GM18951 (cell line): ENCODE measurements at regions not wholly inside any gene's neighbourhood (a gene's known extent, or its start where the extent isn't known, plus 50 kb on each side); places are given as distances from the start of the nearest gene placed in this dataset.

Experiments used
- POLR2A ChIP-seq: IDR thresholded peaks from 4 replicates; pipeline ENCODE4 v1.6.1; 2011; ENCODE audit warnings: mild to moderate bottlenecking; ENCODE audit not compliant: insufficient read length, insufficient read depth; ENCODE audit errors: extremely low read depth
- in situ Hi-C: fragments of 300-500 bp; cut with MboI; formaldehyde crosslinking; loops from one replicate; pipeline ENCODE4 v1.12.0; 2022; ENCODE audit warnings: low sequenced_read_pairs, mixed read lengths, inconsistent platforms; ENCODE audit not compliant: unreplicated experiment

- in situ Hi-C loops, result no loop called here
- no peak for TF ChIP-seq POLR2A
These were observed 289.1 kb upstream of the CFAP20DC start for GRCh38 chr3:59338934-59339333.

DNA sequence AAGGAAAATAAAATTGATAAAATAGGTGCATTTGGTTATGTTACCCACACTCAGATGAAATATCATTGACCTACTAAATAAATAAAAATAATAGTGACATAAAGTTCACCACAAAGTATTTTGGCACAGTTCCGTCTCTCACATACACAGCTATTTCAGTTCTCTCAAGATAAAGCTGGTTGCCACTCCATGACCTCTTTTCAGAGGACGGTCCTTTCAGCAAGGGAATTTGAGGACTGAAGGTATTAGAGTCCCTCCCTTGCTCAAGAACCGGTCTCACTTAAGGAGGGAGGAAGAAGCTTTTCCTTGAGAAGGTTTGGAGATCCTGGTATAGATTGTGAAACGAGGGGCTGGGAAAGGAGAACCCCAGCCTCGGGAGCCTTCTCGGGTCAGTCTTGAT, 285.5 kb upstream of the CFAP20DC start:
- no peak for TF ChIP-seq POLR2A
- in situ Hi-C loops, result no loop called here

- no peak for TF ChIP-seq POLR2A
- in situ Hi-C loops, result no loop called here
These were observed 284.8 kb upstream of the CFAP20DC start for GRCh38 chr3:59334585-59334984.

GRCh38 chr3:59327376-59327808, 277.6 kb upstream of the CFAP20DC start:
- TF ChIP-seq POLR2A, result no peak
- in situ Hi-C loops, result no loop called here

DNA sequence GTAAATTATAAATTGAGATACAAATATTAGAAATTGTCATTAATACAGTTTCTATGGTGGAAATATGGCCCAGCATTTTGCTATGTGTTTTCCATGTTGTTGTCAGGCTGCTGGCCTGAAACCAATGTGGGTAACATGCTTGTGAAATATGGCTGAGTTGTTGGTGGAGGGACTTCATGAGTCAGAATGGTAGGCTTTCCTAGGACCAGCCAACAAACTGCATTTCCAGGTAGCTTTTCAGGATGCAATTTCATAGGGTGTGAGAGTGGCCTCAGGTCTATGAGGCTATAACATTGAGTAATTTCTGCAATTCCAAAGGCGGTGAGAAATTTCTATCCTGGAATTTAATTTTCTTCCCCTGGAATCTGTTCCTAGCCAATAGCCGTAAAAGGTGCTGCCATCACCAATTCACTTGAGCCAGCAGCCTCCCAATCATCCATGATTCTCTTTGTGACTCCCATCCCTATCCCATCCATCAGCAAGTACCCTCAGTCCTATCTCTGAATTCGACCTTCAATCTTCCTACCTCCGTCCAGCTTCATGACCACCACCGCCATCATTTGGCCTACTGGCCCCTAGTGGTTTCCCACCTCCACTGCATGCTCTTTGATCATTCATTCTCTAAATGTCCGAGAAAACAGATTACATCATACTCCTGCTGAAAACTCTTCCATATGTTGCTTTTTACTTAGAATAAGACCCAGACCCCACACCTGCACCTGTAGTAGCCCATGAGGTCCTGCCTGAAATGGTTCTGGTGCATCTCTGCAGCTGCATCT, 276.6 kb upstream of the CFAP20DC start:
- TF ChIP-seq POLR2A, result no peak

DNA sequence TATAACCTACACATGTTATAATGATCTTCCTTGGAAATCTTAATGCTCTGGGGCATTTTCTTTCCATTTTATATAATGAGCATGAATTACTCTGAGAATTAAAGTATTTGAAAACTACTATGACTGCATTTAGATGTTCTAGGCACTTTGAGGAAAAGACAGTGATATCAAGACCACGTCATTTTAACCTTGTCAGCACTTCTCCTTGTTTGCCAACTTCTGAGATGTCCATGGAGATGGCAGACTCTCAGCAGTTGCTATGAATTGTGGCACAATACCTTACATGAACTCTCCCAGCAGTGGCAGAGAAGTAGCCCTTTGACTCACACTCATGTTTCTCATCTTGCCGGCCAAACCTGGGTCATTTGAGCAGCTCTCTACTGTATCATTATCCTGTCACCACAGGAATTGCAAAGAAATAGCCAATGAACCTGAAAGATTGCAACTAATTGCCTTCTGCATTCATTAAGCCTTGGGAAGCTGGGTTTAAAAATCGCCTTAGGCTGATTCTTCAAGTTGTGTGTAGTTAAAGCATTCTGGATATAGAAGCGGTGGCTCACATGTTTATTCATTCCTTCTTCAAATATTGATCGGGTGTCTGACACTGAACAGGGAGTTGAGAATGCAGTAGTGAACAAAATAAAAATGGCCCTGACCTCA, 272.2 kb upstream of the CFAP20DC start:
- in situ Hi-C loops, result loop anchor here (25.0 kb wide), 1 partner anchor 540 kb away; no protein-coding TSS in a partner anchor
- no peak for TF ChIP-seq POLR2A

More for the DNA sequence above, 276.6 kb upstream of the CFAP20DC start:
- in situ Hi-C loops, result no loop called here

- TF ChIP-seq POLR2A, result no peak
- in situ Hi-C loops, result loop anchor here (25.0 kb wide), 1 partner anchor 542 kb away; no protein-coding TSS in a partner anchor
These were observed 270.3 kb upstream of the CFAP20DC start for GRCh38 chr3:59320080-59320479.

DNA sequence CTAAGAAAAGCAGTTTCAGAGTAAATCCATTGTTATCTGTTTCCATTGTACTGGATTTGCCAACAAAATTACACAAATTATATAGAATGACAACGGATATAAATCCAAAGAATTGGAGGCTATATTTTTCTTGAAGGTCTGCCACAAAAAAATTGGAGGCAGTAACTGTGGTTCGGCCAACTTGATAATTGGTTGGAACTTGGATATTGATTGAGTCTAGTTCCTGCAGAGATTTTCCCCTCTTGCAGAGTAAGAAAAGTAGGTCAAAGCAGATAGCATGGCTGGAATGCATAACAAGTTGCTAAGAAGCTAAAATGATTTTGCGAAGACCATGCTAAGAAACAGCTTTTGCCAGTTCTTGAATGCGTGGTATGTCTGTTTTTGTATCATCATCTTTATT, 269.6 kb upstream of the CFAP20DC start:
- in situ Hi-C loops, result loop anchor here (25.0 kb wide), 1 partner anchor 543 kb away; no protein-coding TSS in a partner anchor

GRCh38 chr3:59318881-59319280, 269.1 kb upstream of the CFAP20DC start:
- no peak for TF ChIP-seq POLR2A
- in situ Hi-C loops, result loop anchor here (25.0 kb wide), 1 partner anchor 543 kb away; no protein-coding TSS in a partner anchor

More for the DNA sequence above, 269.6 kb upstream of the CFAP20DC start:
- no peak for TF ChIP-seq POLR2A

GRCh38 chr3:59317386-59317785, 267.6 kb upstream of the CFAP20DC start:
- no peak for TF ChIP-seq POLR2A
- in situ Hi-C loops, result loop anchor here (25.0 kb wide), 1 partner anchor 545 kb away; no protein-coding TSS in a partner anchor

DNA sequence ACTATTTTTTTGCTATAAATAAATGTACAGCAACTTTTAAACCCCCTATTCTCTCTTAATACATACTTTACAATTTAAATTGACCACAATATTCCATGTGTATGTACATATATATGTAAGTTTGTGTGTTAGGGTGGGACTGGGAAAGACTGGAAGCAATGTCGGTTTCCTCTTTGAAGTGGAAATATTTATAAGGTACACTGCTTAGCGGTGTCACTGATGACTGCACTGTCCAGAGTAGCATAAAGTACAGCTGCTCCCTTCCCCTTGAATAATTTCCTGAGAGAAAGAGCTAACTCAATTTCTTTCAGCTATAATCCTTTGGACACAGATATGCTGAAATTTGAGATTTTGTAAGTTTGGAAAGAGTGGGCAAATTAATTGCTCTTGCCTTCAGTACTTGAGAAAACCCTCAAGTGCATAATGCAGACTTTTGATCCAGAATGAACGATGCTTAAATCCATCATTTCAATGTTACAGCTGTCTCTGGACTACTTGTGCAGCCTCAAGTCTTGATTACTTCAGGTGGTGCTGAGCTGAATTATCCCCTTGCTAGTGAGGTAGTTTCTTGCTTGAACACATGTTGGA, 267.0 kb upstream of the CFAP20DC start:
- no peak for TF ChIP-seq POLR2A
- in situ Hi-C loops, result loop anchor here (25.0 kb wide), 1 partner anchor 546 kb away; no protein-coding TSS in a partner anchor

DNA sequence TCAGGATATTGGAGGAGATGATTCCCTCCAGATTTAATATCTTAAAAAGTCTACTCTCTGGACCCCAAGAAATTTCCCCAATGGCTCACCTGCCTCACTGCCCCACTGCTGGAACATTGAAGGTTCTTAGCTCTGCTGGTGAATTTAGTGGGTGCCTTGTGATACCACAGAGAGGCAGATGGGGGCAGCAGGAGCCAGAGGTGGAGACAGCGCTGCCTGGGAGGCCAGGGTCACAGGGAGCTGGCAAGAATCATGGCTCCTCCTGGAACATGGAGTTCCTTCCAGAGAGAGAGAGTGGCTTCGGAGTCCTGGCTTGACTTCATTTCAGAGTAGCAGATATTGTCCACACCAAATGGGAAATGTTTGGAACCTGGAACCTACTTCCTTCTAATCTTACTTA, 263.5 kb upstream of the CFAP20DC start:
- no peak for TF ChIP-seq POLR2A
- in situ Hi-C loops, result loop anchor here (25.0 kb wide), 1 partner anchor 549 kb away; no protein-coding TSS in a partner anchor

- in situ Hi-C loops, result loop anchor here (25.0 kb wide), 1 partner anchor 551 kb away; no protein-coding TSS in a partner anchor
- no peak for TF ChIP-seq POLR2A
These were observed 261.4 kb upstream of the CFAP20DC start for GRCh38 chr3:59311231-59311630.
